OCI-LY7 (cell line): ENCODE measurements at regions not wholly inside any gene's neighbourhood (a gene's known extent, or its start where the extent isn't known, plus 50 kb on each side); places are given as distances from the start of the nearest gene placed in this dataset.
A peak's percentile ranks its signal among the peaks of the same experiment; 100 is the strongest.

Experiments used
- BruUV-seq: library from RNA; stranded (reverse); fragments of 400-500 nt; replicated peaks from 2 replicates; lab custom pipeline; 2021; lab: Mats Ljungman, UMichigan
- CTCF ChIA-PET: fragments of 300-600 bp; sonication (Branson Sonifier 250); formaldehyde crosslinking; loops from one replicate; lab custom pipeline; 2022; ENCODE audit warnings: antibody characterized with exemption; ENCODE audit not compliant: unreplicated experiment; lab: Charles Lee
- POLR2A ChIA-PET: fragments of 300-600 bp; sonication (Branson Sonifier 250); formaldehyde crosslinking; loops from one replicate; lab custom pipeline; 2022; ENCODE audit warnings: antibody characterized with exemption; lab: Charles Lee
- DNase-seq: peaks from one replicate; pipeline ENCODE4 v3.0.0-alpha.2; 2015; ENCODE audit warnings: low spot score
- H2AFZ ChIP-seq: fragments of 200-600 bp; sonication (generic), shearing (Covaris generic); 2 replicates; pipeline ENCODE4 v1.6.1; 2014; ENCODE audit warnings: mild to moderate bottlenecking, antibody characterized with exemption, low read length, moderate library complexity
- H3K27ac ChIP-seq: fragments of 200-600 bp; sonication (generic); 2 replicates; pipeline ENCODE4 v1.5.1; 2014; ENCODE audit warnings: mixed run types, low read depth, mild to moderate bottlenecking, moderate library complexity, low read length, inconsistent platforms; ENCODE audit not compliant: poor library complexity, severe bottlenecking
- H3K36me3 ChIP-seq: fragments of 200-600 bp; sonication (generic); 2 replicates; pipeline ENCODE4 v1.6.1; 2014; ENCODE audit warnings: mild to moderate bottlenecking, antibody characterized with exemption, low read length, moderate library complexity, mixed read lengths; ENCODE audit not compliant: insufficient read depth
- H3K4me1 ChIP-seq: fragments of 200-600 bp; sonication (generic); 2 replicates; pipeline ENCODE4 v1.5.1; 2014; ENCODE audit warnings: mild to moderate bottlenecking, low read length; ENCODE audit not compliant: insufficient read depth, poor library complexity, severe bottlenecking
- H3K4me2 ChIP-seq: fragments of 200-600 bp; sonication (generic); 2 replicates; pipeline ENCODE4 v1.6.1; 2014; ENCODE audit warnings: mild to moderate bottlenecking, low read length
- H3K4me3 ChIP-seq: fragments of 200-600 bp; sonication (generic); 2 replicates; pipeline ENCODE4 v1.5.1; 2014; ENCODE audit warnings: mild to moderate bottlenecking, low read depth, low read length; ENCODE audit not compliant: poor library complexity, severe bottlenecking
- H3K79me2 ChIP-seq: fragments of 200-600 bp; sonication (generic); 2 replicates; pipeline ENCODE4 v1.6.1; 2016; ENCODE audit warnings: low read depth, mild to moderate bottlenecking, low read length, moderate library complexity, mixed read lengths; ENCODE audit not compliant: insufficient read depth
- H3K9me2 ChIP-seq: fragments of 200-600 bp; sonication (generic); 2 replicates; pipeline ENCODE4 v1.6.1; 2016; ENCODE audit warnings: mild to moderate bottlenecking, low read length, mixed read lengths; ENCODE audit not compliant: insufficient read depth
- H3K9me3 ChIP-seq: fragments of 200-600 bp; sonication (generic); 2 replicates; pipeline ENCODE4 v1.6.1; 2014; ENCODE audit warnings: mild to moderate bottlenecking, mixed run types, low read length, mixed read lengths
- H4K20me1 ChIP-seq: fragments of 200-600 bp; sonication (generic); 2 replicates; pipeline ENCODE4 v1.6.1; 2014; ENCODE audit warnings: mild to moderate bottlenecking, antibody characterized with exemption, low read length, moderate library complexity, mixed read lengths; ENCODE audit not compliant: insufficient read depth
- EZH2phosphoT487 ChIP-seq: fragments of 200-600 bp; sonication (generic); IDR thresholded peaks from 2 replicates; pipeline ENCODE4 v1.6.1; 2018; ENCODE audit warnings: low read depth, borderline replicate concordance, mild to moderate bottlenecking, mixed run types, antibody characterized with exemption, low read length, moderate library complexity, mixed read lengths
- intact Hi-C: fragments of 100-400 bp; cut with micrococcal nuclease; formaldehyde crosslinking; loops from one replicate; pipeline ENCODE4 v1.10.0; 2022; ENCODE audit not compliant: unreplicated experiment
- TF ChIP-seq, protein P1 (sequence below): fragments of 200-600 bp; sonication (generic); conservative IDR thresholded peaks from 2 replicates; pipeline ENCODE4 v1.5.1; 2014; ENCODE audit warnings: mild to moderate bottlenecking, antibody characterized with exemption, low read length, moderate library complexity, mixed read lengths

DNA sequence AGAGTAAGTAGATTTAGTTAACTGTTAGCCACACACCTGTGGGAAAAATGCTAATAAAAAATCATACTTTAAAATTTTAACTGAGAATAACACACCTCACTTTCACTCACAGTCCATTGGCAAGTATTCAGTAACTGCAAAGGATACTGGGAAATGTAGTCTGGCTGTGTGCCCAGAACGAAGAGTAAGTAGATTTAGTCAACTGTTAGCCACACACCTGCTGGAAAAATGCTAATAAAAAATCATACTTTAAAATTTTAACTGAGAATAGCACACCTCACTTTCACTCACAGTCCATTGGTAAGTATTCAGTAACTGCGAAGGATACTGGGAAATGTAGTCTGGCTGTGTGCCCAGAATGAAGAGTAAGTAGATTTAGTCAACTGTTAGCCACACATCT, 178.4 kb upstream of the NWD2 start:
- Histone ChIP-seq H3K36me3 (no peaks in the 10 kb centered on the region), H4K20me1 (no peaks in the 10 kb centered on the region), H2AFZ (no peak overlapping the region), H3K4me1 (no peaks in the 10 kb centered on the region), H3K4me2 (no peak overlapping the region), H3K9me2 (no peaks in the 10 kb centered on the region), H3K79me2 (no peaks in the 10 kb centered on the region), H3K9me3 (no peaks in the 10 kb centered on the region), H3K4me3 (no peak overlapping the region), H3K27ac (no peak overlapping the region)
- intact Hi-C loops, result no loop called here
- no peak for DNase-seq
- CTCF ChIA-PET, result no interaction called here
- POLR2A ChIA-PET, result no interaction called here
- BruUV-seq, result no TSS peak
- TF ChIP-seq, protein P1, sequence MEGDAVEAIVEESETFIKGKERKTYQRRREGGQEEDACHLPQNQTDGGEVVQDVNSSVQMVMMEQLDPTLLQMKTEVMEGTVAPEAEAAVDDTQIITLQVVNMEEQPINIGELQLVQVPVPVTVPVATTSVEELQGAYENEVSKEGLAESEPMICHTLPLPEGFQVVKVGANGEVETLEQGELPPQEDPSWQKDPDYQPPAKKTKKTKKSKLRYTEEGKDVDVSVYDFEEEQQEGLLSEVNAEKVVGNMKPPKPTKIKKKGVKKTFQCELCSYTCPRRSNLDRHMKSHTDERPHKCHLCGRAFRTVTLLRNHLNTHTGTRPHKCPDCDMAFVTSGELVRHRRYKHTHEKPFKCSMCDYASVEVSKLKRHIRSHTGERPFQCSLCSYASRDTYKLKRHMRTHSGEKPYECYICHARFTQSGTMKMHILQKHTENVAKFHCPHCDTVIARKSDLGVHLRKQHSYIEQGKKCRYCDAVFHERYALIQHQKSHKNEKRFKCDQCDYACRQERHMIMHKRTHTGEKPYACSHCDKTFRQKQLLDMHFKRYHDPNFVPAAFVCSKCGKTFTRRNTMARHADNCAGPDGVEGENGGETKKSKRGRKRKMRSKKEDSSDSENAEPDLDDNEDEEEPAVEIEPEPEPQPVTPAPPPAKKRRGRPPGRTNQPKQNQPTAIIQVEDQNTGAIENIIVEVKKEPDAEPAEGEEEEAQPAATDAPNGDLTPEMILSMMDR, result no peak
- TF ChIP-seq EZH2phosphoT487, result no peak

DNA sequence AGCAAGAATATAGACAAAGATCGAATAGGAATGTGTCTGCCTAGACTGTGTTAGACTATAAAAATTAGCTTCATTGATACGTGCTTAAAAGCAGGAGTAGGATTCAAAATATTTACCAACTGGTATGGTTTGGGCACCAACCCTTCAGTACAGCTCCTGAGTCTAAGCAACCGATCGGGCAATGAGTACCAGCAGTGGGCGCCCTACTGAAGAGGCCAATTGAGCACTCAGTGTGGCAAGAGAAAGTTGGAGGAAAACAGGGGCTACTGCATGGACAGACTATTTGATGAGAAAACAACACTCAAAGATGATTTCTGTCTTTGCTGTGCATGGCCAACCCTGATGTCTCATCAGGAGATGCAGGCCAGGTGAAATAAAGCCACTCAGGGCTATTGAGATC, 176.0 kb upstream of the NWD2 start:
- BruUV-seq, result no TSS peak

DNA sequence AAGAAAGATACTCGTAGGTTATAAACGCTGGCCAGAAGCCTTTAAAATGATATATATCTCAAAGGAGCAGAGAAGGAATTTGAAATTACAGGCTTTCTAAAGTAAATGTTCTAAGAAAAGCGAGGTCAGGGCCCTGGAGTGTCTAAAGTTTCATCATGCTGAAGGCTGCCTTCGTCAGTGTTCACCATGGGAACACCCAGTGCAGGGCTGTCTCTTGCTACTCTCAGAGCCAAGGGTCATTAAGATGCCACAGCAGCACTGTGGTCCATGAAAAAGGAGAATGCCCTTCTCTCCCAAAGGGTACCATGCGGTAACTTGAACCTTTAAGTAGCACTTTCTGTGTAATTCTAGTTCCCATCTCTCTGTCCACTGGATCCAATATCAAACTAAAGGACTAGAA, 174.5 kb upstream of the NWD2 start:
- intact Hi-C loops, result no loop called here
- ChIA-PET CTCF (no interaction called here), POLR2A (interaction anchor here (0.7 kb wide), 1 partner anchor 21 kb away, joined by 3 read pairs; no protein-coding TSS in a partner anchor)
- no TSS peak for BruUV-seq
- DNase-seq, result no peak
- no peaks in the 10 kb centered on the region for H3K4me1 ChIP-seq
- no peaks in the 10 kb centered on the region for H3K9me3 ChIP-seq
- H3K36me3 ChIP-seq, result no peaks in the 10 kb centered on the region
- H4K20me1 ChIP-seq, result no peaks in the 10 kb centered on the region
- H3K9me2 ChIP-seq, result no peaks in the 10 kb centered on the region
- no peaks in the 10 kb centered on the region for H3K79me2 ChIP-seq
- no peak overlapping the region for H3K27ac ChIP-seq
- no peak overlapping the region for H3K4me3 ChIP-seq
- TF ChIP-seq, protein P1, result no peak
- no peak for TF ChIP-seq EZH2phosphoT487
- H2AFZ ChIP-seq, result no peak overlapping the region
- no peak overlapping the region for H3K4me2 ChIP-seq

More for the DNA sequence above, 176.0 kb upstream of the NWD2 start:
- Histone ChIP-seq H3K9me2 (no peaks in the 10 kb centered on the region), H3K4me2 (no peak overlapping the region), H3K4me3 (no peak overlapping the region), H3K79me2 (no peaks in the 10 kb centered on the region), H3K4me1 (no peaks in the 10 kb centered on the region), H3K9me3 (no peaks in the 10 kb centered on the region), H2AFZ (no peak overlapping the region), H4K20me1 (no peaks in the 10 kb centered on the region), H3K27ac (no peak overlapping the region), H3K36me3 (no peaks in the 10 kb centered on the region)
- ChIA-PET POLR2A (interaction anchor here (0.9 to 1.0 kb wide), 2 partner anchors 9 to 10 kb away, joined by 3 read pairs; no protein-coding TSS in a partner anchor), CTCF (no interaction called here)
- DNase-seq, result peak; percentile 3
- TF ChIP-seq, protein P1, result peak; percentile 62
- no peak for TF ChIP-seq EZH2phosphoT487
- intact Hi-C loops, result no loop called here
